Stimulated activated CD8-positive, alpha-beta memory T cell treated with anti-CD3 and anti-CD28 coated beads, Interleukin-7, amount 100 ng/mL, for 1 hour (primary cell): ENCODE measurements at regions not wholly inside any gene's neighbourhood (a gene's known extent, or its start where the extent isn't known, plus 50 kb on each side); places are given as distances from the start of the nearest gene placed in this dataset.

Experiments used
- DNase-seq, 2 donors: peaks; one replicate each; pipeline ENCODE4 v3.0.0-alpha.2; 2020; ENCODE audit warnings: low read depth in 2 of 2

GRCh38 chr12:91551242-91551641 lies 368.6 kb upstream of the DCN start:
- no peak for DNase-seq

- no peak for DNase-seq
These were observed 360.0 kb upstream of the DCN start for GRCh38 chr12:91542666-91543065.

- no peak for DNase-seq
These were observed 359.4 kb upstream of the DCN start for GRCh38 chr12:91542067-91542466.

GRCh38 chr12:91538418-91538817 lies 355.8 kb upstream of the DCN start:
- DNase-seq: no peak

GRCh38 chr12:91533366-91533765 lies 350.7 kb upstream of the DCN start:
- no peak for DNase-seq

GRCh38 chr12:91529829-91530228 lies 347.2 kb upstream of the DCN start:
- DNase-seq: no peak

GRCh38 chr12:91523831-91524230 lies 341.2 kb upstream of the DCN start:
- DNase-seq: no peak

GRCh38 chr12:91516695-91517047 lies 334.1 kb upstream of the DCN start:
- no peak for DNase-seq

- no peak for DNase-seq
These were observed 333.5 kb upstream of the DCN start for GRCh38 chr12:91515944-91516694.

- no peak for DNase-seq
These were observed 330.7 kb upstream of the DCN start for GRCh38 chr12:91513313-91513712.

GRCh38 chr12:91511795-91512420 lies 329.3 kb upstream of the DCN start:
- DNase-seq: no peak

- no peak for DNase-seq
These were observed 325.1 kb upstream of the DCN start for GRCh38 chr12:91507754-91508153.

- DNase-seq: no peak
These were observed 323.8 kb upstream of the DCN start for GRCh38 chr12:91506452-91506851.

- DNase-seq: no peak
These were observed 322.4 kb upstream of the DCN start for GRCh38 chr12:91505006-91505405.

- no peak for DNase-seq
These were observed 319.6 kb upstream of the DCN start for GRCh38 chr12:91502208-91502607.

GRCh38 chr12:91496337-91496736 lies 313.7 kb upstream of the DCN start:
- DNase-seq: no peak

- no peak for DNase-seq
These were observed 310.7 kb upstream of the DCN start for GRCh38 chr12:91493308-91493707.

GRCh38 chr12:91492648-91493047 lies 310.0 kb upstream of the DCN start:
- no peak for DNase-seq

- no peak for DNase-seq
These were observed 308.2 kb upstream of the DCN start for GRCh38 chr12:91490667-91491311.

- no peak for DNase-seq
These were observed 300.9 kb upstream of the DCN start for GRCh38 chr12:91483471-91483985.

- no peak for DNase-seq
These were observed 299.6 kb upstream of the DCN start for GRCh38 chr12:91482231-91482630.

GRCh38 chr12:91478500-91478899 lies 295.9 kb upstream of the DCN start:
- no peak for DNase-seq

GRCh38 chr12:91467686-91468085 lies 285.1 kb upstream of the DCN start:
- no peak for DNase-seq
